Loucy (cell line): ENCODE measurements at regions not wholly inside any gene's neighbourhood (a gene's known extent, or its start where the extent isn't known, plus 50 kb on each side); places are given as distances from the start of the nearest gene placed in this dataset.

Source experiments
- H2AFZ ChIP-seq: fragments of 200-600 bp; sonication (generic); 2 replicates; pipeline ENCODE4 v1.6.0; 2016; ENCODE audit warnings: antibody characterized with exemption, mild to moderate bottlenecking, low read length, moderate library complexity
- H3F3A ChIP-seq: fragments of 200-600 bp; 2 replicates; pipeline ENCODE4 v1.6.0; 2016; ENCODE audit warnings: antibody characterized with exemption, low read depth, mild to moderate bottlenecking
- H3K27me3 ChIP-seq: fragments of 200-600 bp; sonication (generic); 2 replicates; pipeline ENCODE4 v1.6.1; 2014; ENCODE audit warnings: low read length, mild to moderate bottlenecking; ENCODE audit not compliant: insufficient read depth, poor library complexity, severe bottlenecking
- H3K36me3 ChIP-seq: fragments of 200-600 bp; sonication (generic); 2 replicates; pipeline ENCODE4 v1.6.1; 2016; ENCODE audit warnings: low read length; ENCODE audit not compliant: insufficient read depth
- H3K4me1 ChIP-seq: fragments of 200-600 bp; sonication (generic); 2 replicates; pipeline ENCODE4 v1.5.1; 2014; ENCODE audit warnings: low read length, mild to moderate bottlenecking; ENCODE audit not compliant: insufficient read depth, poor library complexity, severe bottlenecking
- H3K4me2 ChIP-seq: fragments of 200-600 bp; sonication (generic); 2 replicates; pipeline ENCODE4 v1.6.0; 2014; ENCODE audit warnings: antibody characterized with exemption, low read length, low read depth, mild to moderate bottlenecking; ENCODE audit not compliant: poor library complexity, severe bottlenecking
- H3K4me3 ChIP-seq: fragments of 200-600 bp; sonication (generic); 2 replicates; pipeline ENCODE4 v1.5.1; 2014; ENCODE audit warnings: low read length, mild to moderate bottlenecking, mixed read lengths; ENCODE audit not compliant: poor library complexity, severe bottlenecking
- H3K79me2 ChIP-seq: fragments of 200-600 bp; sonication (generic); 2 replicates; pipeline ENCODE4 v1.6.1; 2014; ENCODE audit warnings: low read length; ENCODE audit not compliant: insufficient read depth
- H3K9ac ChIP-seq: fragments of 200-600 bp; sonication (generic); 2 replicates; pipeline ENCODE4 v1.6.0; 2014; ENCODE audit warnings: mild to moderate bottlenecking, low read depth, low read length, moderate library complexity; ENCODE audit not compliant: poor library complexity, severe bottlenecking
- H3K9me2 ChIP-seq: fragments of 200-600 bp; sonication (generic); replicated peaks from 2 replicates; pipeline ENCODE4 v1.6.1; 2016; ENCODE audit warnings: low read depth, low read length, mixed read lengths
- H3K9me3 ChIP-seq: fragments of 200-600 bp; sonication (generic); 2 replicates; pipeline ENCODE4 v1.6.1; 2014; ENCODE audit warnings: mild to moderate bottlenecking, antibody characterized with exemption, low read length, low read depth; ENCODE audit not compliant: insufficient read depth
- H4K20me1 ChIP-seq: fragments of 200-600 bp; sonication (generic); 2 replicates; pipeline ENCODE4 v1.6.0; 2014; ENCODE audit warnings: antibody characterized with exemption, low read length, mild to moderate bottlenecking; ENCODE audit not compliant: insufficient read depth, poor library complexity, severe bottlenecking
- EZH2phosphoT487 ChIP-seq: fragments of 200-600 bp; IDR thresholded peaks from 2 replicates; pipeline ENCODE4 v1.6.1; 2018; ENCODE audit warnings: antibody characterized with exemption, mild to moderate bottlenecking, moderate library complexity, borderline replicate concordance
- TF ChIP-seq, protein P1 (sequence below): fragments of 200-600 bp; sonication (generic); conservative IDR thresholded peaks from 2 replicates; pipeline ENCODE4 v1.5.1; 2014; ENCODE audit warnings: mild to moderate bottlenecking, antibody characterized with exemption, low read length

DNA sequence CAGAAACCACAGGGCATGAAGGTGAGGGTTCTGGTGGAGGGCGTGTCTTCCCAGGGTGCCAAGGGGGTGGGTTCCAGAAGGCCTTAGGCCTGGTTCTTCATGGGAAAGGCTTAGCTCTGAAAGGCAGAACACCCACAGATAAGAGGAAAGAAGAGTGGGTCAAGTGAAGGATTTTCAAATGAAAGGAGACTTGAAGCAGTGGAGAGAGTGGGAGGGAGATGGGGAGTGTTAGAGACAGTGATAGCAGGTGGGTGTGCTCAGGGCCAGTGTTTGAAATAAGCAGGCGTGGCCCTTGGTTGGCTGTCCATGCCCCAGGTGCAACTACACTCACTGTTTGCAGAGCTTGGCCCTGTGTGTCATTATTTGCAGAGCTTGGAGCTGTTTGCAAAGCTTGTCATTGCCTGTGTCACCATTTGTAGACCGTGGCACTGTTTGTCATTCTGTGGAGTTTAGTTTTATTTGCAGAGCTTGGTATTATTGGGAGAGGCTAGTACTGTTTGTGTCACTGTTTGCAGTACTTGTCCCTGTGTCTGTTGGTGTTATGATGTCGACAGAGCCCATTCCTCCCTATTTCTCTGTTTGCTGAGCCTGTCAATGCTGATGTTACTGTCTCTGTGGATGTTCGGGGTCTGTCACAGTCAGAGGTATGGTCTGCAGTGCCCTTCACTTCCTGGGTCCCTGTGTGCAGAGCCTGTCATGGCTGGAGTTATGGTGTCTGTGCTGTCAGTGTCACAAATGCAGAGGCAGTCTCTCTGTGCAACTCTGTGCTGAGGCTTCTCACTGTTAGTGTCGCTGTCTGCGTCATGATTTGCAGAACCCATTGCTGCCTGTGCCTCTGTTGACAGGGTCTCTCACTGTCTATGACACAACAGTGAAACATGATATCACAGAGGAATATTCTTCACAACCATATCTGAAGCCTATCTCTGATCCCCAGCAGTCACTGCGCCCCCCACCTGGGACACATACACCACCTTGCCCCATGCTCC lies 127.7 kb upstream of the LRFN2 start:
- TF ChIP-seq, protein P1, sequence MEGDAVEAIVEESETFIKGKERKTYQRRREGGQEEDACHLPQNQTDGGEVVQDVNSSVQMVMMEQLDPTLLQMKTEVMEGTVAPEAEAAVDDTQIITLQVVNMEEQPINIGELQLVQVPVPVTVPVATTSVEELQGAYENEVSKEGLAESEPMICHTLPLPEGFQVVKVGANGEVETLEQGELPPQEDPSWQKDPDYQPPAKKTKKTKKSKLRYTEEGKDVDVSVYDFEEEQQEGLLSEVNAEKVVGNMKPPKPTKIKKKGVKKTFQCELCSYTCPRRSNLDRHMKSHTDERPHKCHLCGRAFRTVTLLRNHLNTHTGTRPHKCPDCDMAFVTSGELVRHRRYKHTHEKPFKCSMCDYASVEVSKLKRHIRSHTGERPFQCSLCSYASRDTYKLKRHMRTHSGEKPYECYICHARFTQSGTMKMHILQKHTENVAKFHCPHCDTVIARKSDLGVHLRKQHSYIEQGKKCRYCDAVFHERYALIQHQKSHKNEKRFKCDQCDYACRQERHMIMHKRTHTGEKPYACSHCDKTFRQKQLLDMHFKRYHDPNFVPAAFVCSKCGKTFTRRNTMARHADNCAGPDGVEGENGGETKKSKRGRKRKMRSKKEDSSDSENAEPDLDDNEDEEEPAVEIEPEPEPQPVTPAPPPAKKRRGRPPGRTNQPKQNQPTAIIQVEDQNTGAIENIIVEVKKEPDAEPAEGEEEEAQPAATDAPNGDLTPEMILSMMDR: no peak
- no peak for TF ChIP-seq EZH2phosphoT487

DNA sequence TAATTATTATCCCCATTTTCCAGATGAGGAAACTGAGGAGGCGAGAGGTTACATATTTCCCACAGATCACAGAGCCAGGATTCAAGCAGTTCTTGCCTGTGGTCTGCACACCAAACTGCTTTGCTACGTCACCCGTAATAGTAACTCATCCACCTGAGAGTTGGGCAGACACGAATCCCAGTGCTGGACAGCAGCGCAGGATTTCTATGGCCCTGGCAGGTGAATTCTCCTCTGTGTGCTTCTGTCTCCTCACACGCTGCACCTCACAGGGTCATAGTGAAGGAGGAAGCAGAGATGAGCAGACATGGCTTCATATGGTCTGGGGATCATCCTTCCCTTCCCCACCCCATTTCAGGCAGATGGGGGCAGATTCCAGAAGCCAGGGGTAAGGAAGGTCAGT lies 127.0 kb upstream of the LRFN2 start:
- no peaks in the 10 kb centered on the region for H4K20me1 ChIP-seq
- H3K27me3 ChIP-seq: no peaks in the 10 kb centered on the region
- TF ChIP-seq EZH2phosphoT487: no peak
- TF ChIP-seq, protein P1: no peak
- H3K9me3 ChIP-seq: no peaks in the 10 kb centered on the region
- no peak overlapping the region for H3K4me2 ChIP-seq
- no peaks in the 10 kb centered on the region for H3K9me2 ChIP-seq
- H3K4me3 ChIP-seq: no peak overlapping the region
- peaks cover 65% of the 10 kb centered on the region for H3K4me1 ChIP-seq
- no peak overlapping the region for H2AFZ ChIP-seq
- H3K79me2 ChIP-seq: no peaks in the 10 kb centered on the region
- peaks cover 10% of the 10 kb centered on the region; the same call in 1 of the 2 replicates for H3F3A ChIP-seq
- H3K9ac ChIP-seq: peak overlapping the region; percentile 21
- H3K36me3 ChIP-seq: no peaks in the 10 kb centered on the region

More for the DNA sequence above, 127.7 kb upstream of the LRFN2 start:
- Histone ChIP-seq H3K36me3 (no peaks in the 10 kb centered on the region), H3K9me2 (no peaks in the 10 kb centered on the region), H3F3A (peaks cover 10% of the 10 kb centered on the region; the same call in 1 of the 2 replicates), H3K4me3 (peak overlapping the region; percentile 29), H2AFZ (no peak overlapping the region), H3K79me2 (no peaks in the 10 kb centered on the region), H3K27me3 (no peaks in the 10 kb centered on the region), H3K9ac (peak overlapping the region; percentile 40), H3K4me2 (peak overlapping the region; percentile 63), H3K9me3 (no peaks in the 10 kb centered on the region), H3K4me1 (peaks cover 72% of the 10 kb centered on the region), H4K20me1 (no peaks in the 10 kb centered on the region)

DNA sequence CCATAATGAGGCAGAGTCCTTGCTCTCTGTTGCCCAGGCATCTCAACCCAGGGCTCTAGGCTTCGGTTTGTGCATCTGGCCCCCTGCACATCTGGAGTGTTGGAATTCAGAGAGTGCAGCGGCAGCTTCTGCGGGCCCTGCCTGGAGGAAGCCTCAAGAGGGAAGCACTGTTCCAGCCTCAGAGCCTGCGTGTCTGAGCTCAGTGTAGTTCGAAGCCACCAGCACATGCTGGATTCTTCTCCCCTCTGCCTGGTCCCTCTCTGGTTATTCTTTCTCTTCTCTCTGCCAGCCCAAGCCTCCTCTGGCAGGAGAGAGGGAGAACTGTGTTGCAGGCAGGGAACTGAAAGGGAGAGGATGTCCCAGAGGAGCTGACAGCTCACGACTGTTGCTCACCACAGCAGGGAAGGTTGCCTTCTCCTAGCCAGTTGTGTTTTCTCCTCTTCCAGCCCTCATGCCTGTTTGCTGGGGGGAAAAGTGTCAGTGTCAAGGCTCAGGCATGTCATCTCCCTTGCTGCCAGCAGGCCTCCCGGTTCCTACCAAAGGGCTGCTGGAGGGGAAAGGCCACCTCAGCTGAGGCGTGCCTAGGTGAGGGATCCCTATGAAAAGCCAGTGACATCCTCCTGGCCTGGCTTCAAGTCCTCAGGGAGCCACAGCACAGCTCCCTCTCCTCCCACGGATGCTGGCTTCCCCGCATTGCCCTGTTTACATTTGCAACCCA lies 126.0 kb upstream of the LRFN2 start:
- Histone ChIP-seq H4K20me1 (no peaks in the 10 kb centered on the region), H3K9me2 (no peaks in the 10 kb centered on the region), H3K79me2 (no peaks in the 10 kb centered on the region), H3K4me3 (no peak overlapping the region), H3K4me1 (peaks cover 67% of the 10 kb centered on the region), H3K4me2 (no peak overlapping the region), H3K36me3 (no peaks in the 10 kb centered on the region), H3F3A (peaks cover 10% of the 10 kb centered on the region; the same call in 1 of the 2 replicates), H3K9me3 (no peaks in the 10 kb centered on the region), H2AFZ (no peak overlapping the region), H3K9ac (no peak overlapping the region), H3K27me3 (no peaks in the 10 kb centered on the region)
- TF ChIP-seq EZH2phosphoT487: no peak
